Neural progenitor cell (in vitro differentiated cells): ENCODE measurements at regions not wholly inside any gene's neighbourhood (a gene's known extent, or its start where the extent isn't known, plus 50 kb on each side); places are given as distances from the start of the nearest gene placed in this dataset.

Experiments used
- EZH2 ChIP-seq: fragments of 200-600 bp; sonication (generic); IDR thresholded peaks from 2 replicates; pipeline ENCODE4 v1.6.1; 2017; ENCODE audit warnings: antibody characterized with exemption, mild to moderate bottlenecking, moderate library complexity
- EZH2phosphoT487 ChIP-seq: fragments of 200-600 bp; sonication (generic); IDR thresholded peaks from 2 replicates; pipeline ENCODE4 v1.6.1; 2017; ENCODE audit warnings: antibody characterized with exemption
- TF ChIP-seq, protein P1 (sequence below): fragments of 200-600 bp; sonication (generic); IDR thresholded peaks from 2 replicates; pipeline ENCODE4 v1.5.1; 2017; ENCODE audit warnings: antibody characterized with exemption, mild to moderate bottlenecking

DNA sequence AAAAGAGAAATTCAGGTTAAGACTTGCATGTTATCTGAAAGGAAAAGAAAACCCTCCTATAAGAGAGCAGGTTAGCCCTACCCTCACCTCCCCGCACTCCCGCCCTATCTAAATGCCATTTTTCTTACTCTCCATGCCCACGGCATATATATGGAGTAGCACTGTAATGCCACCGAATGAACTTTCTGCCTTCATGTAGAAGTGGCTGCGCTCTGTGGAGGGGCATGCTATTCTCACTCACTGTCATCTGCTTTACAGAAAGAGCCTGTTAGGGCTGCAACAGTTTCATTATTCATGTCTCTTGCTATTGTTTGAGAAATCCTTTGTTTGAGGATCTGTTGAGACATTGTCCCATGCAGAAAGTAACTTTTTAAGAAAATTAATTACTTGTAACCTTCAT is 1190.6 kb downstream of the SORCS1 start:
- TF ChIP-seq, protein P1, sequence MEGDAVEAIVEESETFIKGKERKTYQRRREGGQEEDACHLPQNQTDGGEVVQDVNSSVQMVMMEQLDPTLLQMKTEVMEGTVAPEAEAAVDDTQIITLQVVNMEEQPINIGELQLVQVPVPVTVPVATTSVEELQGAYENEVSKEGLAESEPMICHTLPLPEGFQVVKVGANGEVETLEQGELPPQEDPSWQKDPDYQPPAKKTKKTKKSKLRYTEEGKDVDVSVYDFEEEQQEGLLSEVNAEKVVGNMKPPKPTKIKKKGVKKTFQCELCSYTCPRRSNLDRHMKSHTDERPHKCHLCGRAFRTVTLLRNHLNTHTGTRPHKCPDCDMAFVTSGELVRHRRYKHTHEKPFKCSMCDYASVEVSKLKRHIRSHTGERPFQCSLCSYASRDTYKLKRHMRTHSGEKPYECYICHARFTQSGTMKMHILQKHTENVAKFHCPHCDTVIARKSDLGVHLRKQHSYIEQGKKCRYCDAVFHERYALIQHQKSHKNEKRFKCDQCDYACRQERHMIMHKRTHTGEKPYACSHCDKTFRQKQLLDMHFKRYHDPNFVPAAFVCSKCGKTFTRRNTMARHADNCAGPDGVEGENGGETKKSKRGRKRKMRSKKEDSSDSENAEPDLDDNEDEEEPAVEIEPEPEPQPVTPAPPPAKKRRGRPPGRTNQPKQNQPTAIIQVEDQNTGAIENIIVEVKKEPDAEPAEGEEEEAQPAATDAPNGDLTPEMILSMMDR, result no peak
- TF ChIP-seq EZH2 (no peak), EZH2phosphoT487 (no peak)
